ENCODE measurements at regions not wholly inside any gene's neighbourhood (a gene's known extent, or its start where the extent isn't known, plus 50 kb on each side); places are given as distances from the start of the nearest gene placed in this dataset.
"Not testable (repeated sequence)": the region's sequence is repeated elsewhere in the genome, so short reads cannot be mapped to it uniquely, and the experiment has no call there.

- no peak overlapping the region for H3K4me3 ChIP-seq (ENCODE audit: low read length)
- Mint-ChIP-seq H3K9me3 (peaks cover 0 to 13% (median 3%) of the 10 kb centered on the region in 11 donors), H3K4me3 (no peak overlapping the region), H3K27me3 (no peaks in the 10 kb centered on the region), H3K4me1 (no peaks in the 10 kb centered on the region), H3K36me3 (no peaks in the 10 kb centered on the region), H3K27ac (no peak overlapping the region)
- H3K27me3 ChIP-seq (ENCODE audit: control insufficient read depth in 2 of 2, insufficient read depth in 2 of 2, low read length in 2 of 2) = no peaks in the 10 kb centered on the region
- no peak overlapping the region for H3K27ac ChIP-seq (ENCODE audit: low read depth, low read length)
- H3K36me3 ChIP-seq (ENCODE audit: control insufficient read depth in 2 of 3, insufficient read depth in 3 of 3, low read length in 3 of 3) = no peaks in the 10 kb centered on the region
- H3K4me1 ChIP-seq (ENCODE audit: control insufficient read depth in 2 of 2, insufficient read depth in 2 of 2, low read length in 2 of 2) = no peaks in the 10 kb centered on the region
- CTCF ChIA-PET = no interaction called here
- POLR2A ChIA-PET = no interaction called here
- no peak for DNase-seq
- ATAC-seq = no peak
- intact Hi-C loops (cut with micrococcal nuclease) = no loop called here
- H3K9me3 ChIP-seq (ENCODE audit: control insufficient read depth in 2 of 3, low read length in 3 of 3) = no peaks in the 10 kb centered on the region
Observed at GRCh38 chr6:9240861-9241260, 805.5 kb upstream of the SLC35B3 start.

DNA sequence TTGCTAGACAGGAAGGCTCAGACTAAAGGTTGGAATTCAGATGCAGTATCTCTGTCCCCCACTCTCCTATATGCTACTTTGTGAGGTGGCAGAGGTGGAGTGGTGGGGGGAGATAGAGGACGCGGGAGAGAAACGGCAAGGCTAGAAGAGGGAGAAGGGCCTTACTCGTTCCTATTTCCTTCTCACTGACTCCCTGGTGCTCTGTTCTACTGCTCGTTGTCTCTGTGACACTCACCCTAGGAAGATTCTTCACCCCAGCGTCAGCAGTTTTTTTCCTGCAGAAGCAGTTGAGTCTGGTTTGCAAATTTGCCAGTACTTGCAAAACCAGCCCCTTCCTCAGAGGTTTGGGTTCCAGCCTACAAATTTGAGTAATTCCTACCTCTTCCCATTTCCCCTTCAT lies 801.1 kb upstream of the SLC35B3 start:
- no peak overlapping the region for H3K27ac Mint-ChIP-seq
- no peaks in the 10 kb centered on the region for H3K27me3 Mint-ChIP-seq
- Histone ChIP-seq H3K4me3 (ENCODE audit: low read length) (no peak overlapping the region), H3K9me3 (ENCODE audit: control insufficient read depth in 2 of 3, low read length in 3 of 3) (no peaks in the 10 kb centered on the region), H3K4me1 (ENCODE audit: control insufficient read depth in 2 of 2, insufficient read depth in 2 of 2, low read length in 2 of 2) (no peaks in the 10 kb centered on the region), H3K27me3 (ENCODE audit: control insufficient read depth in 2 of 2, insufficient read depth in 2 of 2, low read length in 2 of 2) (no peaks in the 10 kb centered on the region), H3K36me3 (ENCODE audit: control insufficient read depth in 2 of 3, insufficient read depth in 3 of 3, low read length in 3 of 3) (no peaks in the 10 kb centered on the region), H3K27ac (ENCODE audit: low read depth, low read length) (no peak overlapping the region)
- H3K9me3 Mint-ChIP-seq = peaks cover 0 to 18% (median 5%) of the 10 kb centered on the region in 11 donors
- ChIA-PET CTCF (no interaction called here), POLR2A (no interaction called here)
- ATAC-seq = no peak
- H3K4me1 Mint-ChIP-seq = no peaks in the 10 kb centered on the region
- no peak for DNase-seq
- H3K4me3 Mint-ChIP-seq = no peak overlapping the region
- intact Hi-C loops (cut with micrococcal nuclease) = no loop called here
- H3K36me3 Mint-ChIP-seq = no peaks in the 10 kb centered on the region

GRCh38 chr6:9233686-9234085 lies 798.3 kb upstream of the SLC35B3 start:
- Mint-ChIP-seq H3K4me3 (no peak overlapping the region), H3K27ac (no peak overlapping the region), H3K27me3 (no peaks in the 10 kb centered on the region), H3K9me3 (peaks cover 0 to 13% (median 6%) of the 10 kb centered on the region in 11 donors), H3K36me3 (no peaks in the 10 kb centered on the region), H3K4me1 (no peaks in the 10 kb centered on the region)
- ChIA-PET POLR2A (no interaction called here), CTCF (no interaction called here)
- H3K27ac ChIP-seq (ENCODE audit: low read depth, low read length) = no peak overlapping the region
- DNase-seq = no peak
- intact Hi-C loops (cut with micrococcal nuclease) = no loop called here
- no peaks in the 10 kb centered on the region for H3K4me1 ChIP-seq (ENCODE audit: control insufficient read depth in 2 of 2, insufficient read depth in 2 of 2, low read length in 2 of 2)
- no peaks in the 10 kb centered on the region for H3K9me3 ChIP-seq (ENCODE audit: control insufficient read depth in 2 of 3, low read length in 3 of 3)
- ATAC-seq = no peak
- no peaks in the 10 kb centered on the region for H3K27me3 ChIP-seq (ENCODE audit: control insufficient read depth in 2 of 2, insufficient read depth in 2 of 2, low read length in 2 of 2)
- no peaks in the 10 kb centered on the region for H3K36me3 ChIP-seq (ENCODE audit: control insufficient read depth in 2 of 3, insufficient read depth in 3 of 3, low read length in 3 of 3)
- no peak overlapping the region for H3K4me3 ChIP-seq (ENCODE audit: low read length)

DNA sequence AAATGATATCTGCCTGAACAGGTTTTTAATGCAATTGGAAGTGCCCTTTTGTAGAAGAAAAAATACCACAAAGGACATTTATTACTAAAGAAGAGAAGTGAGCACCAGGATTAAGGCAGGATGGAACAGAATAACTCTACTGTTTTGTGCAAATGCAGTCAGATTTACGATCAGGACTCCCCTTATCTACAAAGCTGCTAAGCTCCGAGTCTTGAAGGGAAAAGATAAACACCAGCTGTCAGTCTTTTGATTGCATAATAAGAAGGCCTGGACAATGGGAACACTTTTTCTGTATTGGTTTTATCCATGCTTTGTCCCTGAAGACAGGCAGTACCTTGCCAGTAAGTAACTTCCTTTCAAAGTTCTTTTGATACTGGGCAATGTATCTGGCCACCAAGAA lies 797.9 kb upstream of the SLC35B3 start:
- H3K4me1 ChIP-seq (ENCODE audit: control insufficient read depth in 2 of 2, insufficient read depth in 2 of 2, low read length in 2 of 2) = no peaks in the 10 kb centered on the region
- H3K27ac ChIP-seq (ENCODE audit: low read depth, low read length) = no peak overlapping the region
- Mint-ChIP-seq H3K27me3 (no peaks in the 10 kb centered on the region), H3K36me3 (no peaks in the 10 kb centered on the region), H3K4me3 (no peak overlapping the region), H3K9me3 (peaks cover 0 to 13% (median 6%) of the 10 kb centered on the region in 11 donors), H3K4me1 (no peaks in the 10 kb centered on the region), H3K27ac (no peak overlapping the region)
- CTCF ChIA-PET = no interaction called here
- H3K9me3 ChIP-seq (ENCODE audit: control insufficient read depth in 2 of 3, low read length in 3 of 3) = no peaks in the 10 kb centered on the region
- POLR2A ChIA-PET = no interaction called here
- no peak overlapping the region for H3K4me3 ChIP-seq (ENCODE audit: low read length)
- ATAC-seq (no peak), DNase-seq (no peak)
- no peaks in the 10 kb centered on the region for H3K36me3 ChIP-seq (ENCODE audit: control insufficient read depth in 2 of 3, insufficient read depth in 3 of 3, low read length in 3 of 3)
- no peaks in the 10 kb centered on the region for H3K27me3 ChIP-seq (ENCODE audit: control insufficient read depth in 2 of 2, insufficient read depth in 2 of 2, low read length in 2 of 2)
- intact Hi-C loops (cut with micrococcal nuclease) = no loop called here

DNA sequence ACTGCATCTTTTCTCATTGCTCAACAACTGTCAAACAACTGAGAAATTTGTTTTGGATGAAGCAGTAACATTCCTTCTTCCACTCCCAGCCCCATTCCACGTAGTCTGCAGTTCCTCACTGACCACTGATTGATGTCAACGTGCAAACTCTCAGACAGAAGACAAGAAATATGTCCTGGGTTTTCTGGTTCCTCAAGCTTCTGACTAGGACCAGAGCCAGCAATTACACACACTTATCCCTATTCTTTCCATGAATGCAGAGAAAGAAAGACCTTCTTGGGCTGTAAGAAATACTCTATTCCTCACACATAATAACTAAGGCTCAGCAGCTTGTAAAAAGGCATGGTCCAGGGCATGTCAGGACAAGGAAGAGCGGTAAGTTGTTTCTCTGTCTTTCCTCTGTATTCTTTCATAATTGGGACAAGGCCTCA lies 790.1 kb upstream of the SLC35B3 start:
- DNase-seq = no peak

GRCh38 chr6:9224539-9224938 lies 789.2 kb upstream of the SLC35B3 start:
- DNase-seq = no peak
- CTCF ChIA-PET = no interaction called here
- Mint-ChIP-seq H3K4me1 (no peaks in the 10 kb centered on the region), H3K27me3 (no peaks in the 10 kb centered on the region), H3K27ac (no peak overlapping the region), H3K36me3 (no peaks in the 10 kb centered on the region), H3K4me3 (no peak overlapping the region), H3K9me3 (peaks cover 0 to 31% (median 10%) of the 10 kb centered on the region in 11 donors)
- POLR2A ChIA-PET = no interaction called here
- Histone ChIP-seq H3K4me3 (ENCODE audit: low read length) (no peak overlapping the region), H3K27ac (ENCODE audit: low read depth, low read length) (no peak overlapping the region), H3K36me3 (ENCODE audit: control insufficient read depth in 2 of 3, insufficient read depth in 3 of 3, low read length in 3 of 3) (no peaks in the 10 kb centered on the region), H3K9me3 (ENCODE audit: control insufficient read depth in 2 of 3, low read length in 3 of 3) (no peaks in the 10 kb centered on the region), H3K4me1 (ENCODE audit: control insufficient read depth in 2 of 2, insufficient read depth in 2 of 2, low read length in 2 of 2) (no peaks in the 10 kb centered on the region), H3K27me3 (ENCODE audit: control insufficient read depth in 2 of 2, insufficient read depth in 2 of 2, low read length in 2 of 2) (no peaks in the 10 kb centered on the region)
- intact Hi-C loops (cut with micrococcal nuclease) = no loop called here
- no peak for ATAC-seq

More for the DNA sequence above, 790.1 kb upstream of the SLC35B3 start:
- H3K27me3 Mint-ChIP-seq = no peaks in the 10 kb centered on the region
- no peaks in the 10 kb centered on the region for H3K36me3 Mint-ChIP-seq
- H3K27me3 ChIP-seq (ENCODE audit: control insufficient read depth in 2 of 2, insufficient read depth in 2 of 2, low read length in 2 of 2) = no peaks in the 10 kb centered on the region
- no peak overlapping the region for H3K4me3 ChIP-seq (ENCODE audit: low read length)
- H3K4me1 ChIP-seq (ENCODE audit: control insufficient read depth in 2 of 2, insufficient read depth in 2 of 2, low read length in 2 of 2) = no peaks in the 10 kb centered on the region
- no peaks in the 10 kb centered on the region for H3K4me1 Mint-ChIP-seq
- no peak overlapping the region for H3K4me3 Mint-ChIP-seq
- no peak overlapping the region for H3K27ac Mint-ChIP-seq
- H3K36me3 ChIP-seq (ENCODE audit: control insufficient read depth in 2 of 3, insufficient read depth in 3 of 3, low read length in 3 of 3) = no peaks in the 10 kb centered on the region
- CTCF ChIA-PET = no interaction called here
- intact Hi-C loops (cut with micrococcal nuclease) = no loop called here
- POLR2A ChIA-PET = no interaction called here
- ATAC-seq = no peak
- H3K27ac ChIP-seq (ENCODE audit: low read depth, low read length) = no peak overlapping the region
- H3K9me3 Mint-ChIP-seq = peaks cover 0 to 31% (median 9%) of the 10 kb centered on the region in 11 donors
- H3K9me3 ChIP-seq (ENCODE audit: control insufficient read depth in 2 of 3, low read length in 3 of 3) = no peaks in the 10 kb centered on the region

GRCh38 chr6:9213717-9214116 lies 778.4 kb upstream of the SLC35B3 start:
- not testable (repeated sequence) for H3K4me3 Mint-ChIP-seq

More at GRCh38 chr6:9213717-9214116, 778.4 kb upstream of the SLC35B3 start:
- H3K36me3 ChIP-seq (ENCODE audit: control insufficient read depth in 2 of 3, insufficient read depth in 3 of 3, low read length in 3 of 3); H3K27me3 Mint-ChIP-seq; H3K27ac ChIP-seq (ENCODE audit: low read depth, low read length); H3K27ac Mint-ChIP-seq; H3K4me1 Mint-ChIP-seq; intact Hi-C loops (cut with micrococcal nuclease); CTCF ChIA-PET; H3K4me1 ChIP-seq (ENCODE audit: control insufficient read depth in 2 of 2, insufficient read depth in 2 of 2, low read length in 2 of 2); H3K36me3 Mint-ChIP-seq; DNase-seq; ATAC-seq; H3K9me3 ChIP-seq (ENCODE audit: control insufficient read depth in 2 of 3, low read length in 3 of 3); H3K27me3 ChIP-seq (ENCODE audit: control insufficient read depth in 2 of 2, insufficient read depth in 2 of 2, low read length in 2 of 2); H3K4me3 ChIP-seq (ENCODE audit: low read length): not testable (repeated sequence)
- POLR2A ChIA-PET = interaction anchor here (0.7 kb wide), 1 partner anchor 1764 kb away, joined by 3 read pairs; no protein-coding TSS in a partner anchor
- peaks cover 2 to 18% (median 10%) of the 10 kb centered on the region in 11 donors for H3K9me3 Mint-ChIP-seq
